ENCODE measurements at regions not wholly inside any gene's neighbourhood (a gene's known extent, or its start where the extent isn't known, plus 50 kb on each side); places are given as distances from the start of the nearest gene placed in this dataset.
"Not testable (repeated sequence)": the region's sequence is repeated elsewhere in the genome, so short reads cannot be mapped to it uniquely, and the experiment has no call there.

DNA sequence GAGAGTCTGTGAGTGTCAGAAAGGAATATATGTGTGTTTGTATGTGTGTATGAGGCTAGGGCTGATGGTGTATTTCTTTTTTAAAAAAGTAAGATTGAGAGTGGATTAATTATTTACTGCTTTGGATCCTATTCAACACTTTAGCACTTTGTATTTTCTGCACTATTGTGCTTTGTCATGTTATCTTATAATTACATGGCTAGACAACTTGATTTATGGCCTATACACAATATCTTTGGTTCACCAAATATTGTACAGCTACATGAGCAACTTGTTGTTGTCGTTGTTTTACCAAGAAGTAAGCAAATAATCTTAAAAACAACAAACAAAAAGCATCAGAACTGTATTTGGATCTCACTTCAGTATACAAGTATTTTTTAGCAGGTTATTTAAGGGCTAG lies 84.6 kb upstream of the TBX18 start:
- H3K27me3 ChIP-seq (replicated peaks; ENCODE audit: control insufficient read depth, insufficient read depth, low read length) = no peaks in the 10 kb centered on the region
- Mint-ChIP-seq H3K4me1 (ENCODE audit: low read depth, unreplicated experiment) (no peaks in the 10 kb centered on the region), H3K27ac (ENCODE audit: unreplicated experiment) (no peak overlapping the region), H3K4me3 (ENCODE audit: unreplicated experiment) (no peak overlapping the region), H3K36me3 (ENCODE audit: insufficient read depth, unreplicated experiment) (no peaks in the 10 kb centered on the region), H3K9me3 (ENCODE audit: unreplicated experiment) (no peaks in the 10 kb centered on the region), H3K27me3 (ENCODE audit: insufficient read depth, unreplicated experiment) (no peaks in the 10 kb centered on the region)
- no peaks in the 10 kb centered on the region for H3K36me3 ChIP-seq (ENCODE audit: control insufficient read depth, insufficient read depth, low read length)
- TF ChIP-seq, protein P1, sequence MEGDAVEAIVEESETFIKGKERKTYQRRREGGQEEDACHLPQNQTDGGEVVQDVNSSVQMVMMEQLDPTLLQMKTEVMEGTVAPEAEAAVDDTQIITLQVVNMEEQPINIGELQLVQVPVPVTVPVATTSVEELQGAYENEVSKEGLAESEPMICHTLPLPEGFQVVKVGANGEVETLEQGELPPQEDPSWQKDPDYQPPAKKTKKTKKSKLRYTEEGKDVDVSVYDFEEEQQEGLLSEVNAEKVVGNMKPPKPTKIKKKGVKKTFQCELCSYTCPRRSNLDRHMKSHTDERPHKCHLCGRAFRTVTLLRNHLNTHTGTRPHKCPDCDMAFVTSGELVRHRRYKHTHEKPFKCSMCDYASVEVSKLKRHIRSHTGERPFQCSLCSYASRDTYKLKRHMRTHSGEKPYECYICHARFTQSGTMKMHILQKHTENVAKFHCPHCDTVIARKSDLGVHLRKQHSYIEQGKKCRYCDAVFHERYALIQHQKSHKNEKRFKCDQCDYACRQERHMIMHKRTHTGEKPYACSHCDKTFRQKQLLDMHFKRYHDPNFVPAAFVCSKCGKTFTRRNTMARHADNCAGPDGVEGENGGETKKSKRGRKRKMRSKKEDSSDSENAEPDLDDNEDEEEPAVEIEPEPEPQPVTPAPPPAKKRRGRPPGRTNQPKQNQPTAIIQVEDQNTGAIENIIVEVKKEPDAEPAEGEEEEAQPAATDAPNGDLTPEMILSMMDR (IDR thresholded peaks at IDR 0.05; ENCODE audit: insufficient read depth in 1 of 2, low read depth in 1 of 2, low read length in 1 of 2, severe bottlenecking in 1 of 2, unreplicated experiment in 1 of 2) = no peak
- H3K4me1 ChIP-seq = no peaks in the 10 kb centered on the region
- no peaks in the 10 kb centered on the region for H3K9me3 ChIP-seq
- H3K4me3 ChIP-seq (ENCODE audit: low read depth, low read length) = no peak overlapping the region
- ChIA-PET CTCF (no interaction called here), POLR2A (no interaction called here)
- intact Hi-C loops (cut with micrococcal nuclease; ENCODE audit: unreplicated experiment) = no loop called here
- no TSS peak for BruUV-seq (replicated peaks)
- no peak for DNase-seq

DNA sequence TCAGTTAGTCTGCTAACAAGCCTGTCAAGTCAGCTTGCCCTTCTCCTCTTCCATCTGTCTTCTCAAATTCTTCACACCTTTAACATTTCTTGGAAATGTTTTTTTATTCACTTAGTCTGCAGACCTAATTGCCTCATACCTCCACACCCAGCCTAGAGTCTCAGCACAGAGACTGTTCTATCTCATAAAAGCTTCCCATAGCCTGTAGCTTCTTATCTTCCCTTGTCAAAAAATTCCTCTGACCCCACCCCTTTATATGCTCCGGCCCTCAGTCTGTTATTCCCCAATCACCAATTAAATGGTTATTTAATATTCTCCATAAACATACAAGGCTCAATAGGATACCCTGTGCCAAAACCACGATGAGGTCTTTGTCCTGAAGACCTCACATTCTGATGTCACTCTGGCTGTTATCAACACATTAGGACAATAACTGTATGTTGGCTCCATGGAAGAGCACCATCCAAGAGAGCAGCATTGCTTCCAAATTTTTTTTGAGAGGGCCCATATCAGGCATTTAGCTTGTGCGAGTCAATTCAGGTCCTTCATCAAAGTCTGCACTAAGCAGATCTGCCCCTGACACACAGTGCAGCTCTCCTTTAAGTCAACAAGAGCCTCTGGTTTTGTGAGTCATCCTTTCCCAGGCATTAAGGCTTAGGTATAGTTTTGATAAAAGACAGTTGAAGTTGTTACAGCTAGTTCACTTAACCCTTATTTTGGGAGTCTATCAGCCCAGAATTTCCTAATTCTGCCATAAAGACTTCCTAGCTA lies 83.2 kb upstream of the TBX18 start:
- no peaks in the 10 kb centered on the region for H3K4me1 ChIP-seq
- no TSS peak for BruUV-seq (replicated peaks)
- no peaks in the 10 kb centered on the region for H3K27me3 ChIP-seq (replicated peaks; ENCODE audit: control insufficient read depth, insufficient read depth, low read length)
- intact Hi-C loops (cut with micrococcal nuclease; ENCODE audit: unreplicated experiment) = no loop called here
- Mint-ChIP-seq H3K36me3 (ENCODE audit: insufficient read depth, unreplicated experiment) (no peaks in the 10 kb centered on the region), H3K4me1 (ENCODE audit: low read depth, unreplicated experiment) (no peaks in the 10 kb centered on the region), H3K4me3 (ENCODE audit: unreplicated experiment) (no peak overlapping the region), H3K27me3 (ENCODE audit: insufficient read depth, unreplicated experiment) (no peaks in the 10 kb centered on the region), H3K9me3 (ENCODE audit: unreplicated experiment) (no peaks in the 10 kb centered on the region), H3K27ac (ENCODE audit: unreplicated experiment) (no peak overlapping the region)
- TF ChIP-seq, protein P1 (IDR thresholded peaks at IDR 0.05; ENCODE audit: insufficient read depth in 1 of 2, low read depth in 1 of 2, low read length in 1 of 2, severe bottlenecking in 1 of 2, unreplicated experiment in 1 of 2) = no peak
- no peak for DNase-seq
- no peaks in the 10 kb centered on the region for H3K36me3 ChIP-seq (ENCODE audit: control insufficient read depth, insufficient read depth, low read length)
- POLR2A ChIA-PET = no interaction called here
- no peaks in the 10 kb centered on the region for H3K9me3 ChIP-seq
- CTCF ChIA-PET = no interaction called here
- no peak overlapping the region for H3K4me3 ChIP-seq (ENCODE audit: low read depth, low read length)

DNA sequence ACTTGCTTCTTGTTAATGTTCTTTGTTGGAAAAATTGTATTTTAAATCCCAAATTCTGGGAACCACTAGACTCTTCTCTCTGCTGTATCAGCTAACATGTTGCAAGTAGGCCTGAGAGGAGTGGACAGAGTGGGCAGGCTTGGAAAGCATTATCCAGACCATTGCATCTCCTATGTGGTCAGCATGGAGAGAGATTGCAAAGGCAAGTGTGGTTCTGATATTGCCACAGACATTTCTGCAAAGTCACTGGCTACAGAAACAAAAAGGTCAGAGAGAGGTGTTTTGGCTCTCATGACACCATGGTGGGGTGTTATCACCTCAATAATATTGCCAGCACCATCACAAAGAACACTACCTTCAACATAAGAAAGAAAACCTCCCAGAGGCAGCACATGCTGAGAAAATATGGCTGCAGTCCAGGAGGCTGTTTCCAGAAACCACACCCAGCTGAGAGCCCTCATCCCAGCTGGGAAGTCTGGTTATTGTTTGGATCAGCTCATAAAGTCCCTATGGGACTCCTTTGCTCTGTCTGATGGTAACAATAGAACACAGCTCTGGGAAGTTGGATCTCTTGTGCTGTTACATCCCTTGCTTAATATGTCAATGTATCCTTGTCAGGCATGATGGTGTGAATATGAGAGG lies 78.2 kb upstream of the TBX18 start:
- no peaks in the 10 kb centered on the region for H3K9me3 ChIP-seq
- no peak for DNase-seq
- no TSS peak for BruUV-seq (replicated peaks)

DNA sequence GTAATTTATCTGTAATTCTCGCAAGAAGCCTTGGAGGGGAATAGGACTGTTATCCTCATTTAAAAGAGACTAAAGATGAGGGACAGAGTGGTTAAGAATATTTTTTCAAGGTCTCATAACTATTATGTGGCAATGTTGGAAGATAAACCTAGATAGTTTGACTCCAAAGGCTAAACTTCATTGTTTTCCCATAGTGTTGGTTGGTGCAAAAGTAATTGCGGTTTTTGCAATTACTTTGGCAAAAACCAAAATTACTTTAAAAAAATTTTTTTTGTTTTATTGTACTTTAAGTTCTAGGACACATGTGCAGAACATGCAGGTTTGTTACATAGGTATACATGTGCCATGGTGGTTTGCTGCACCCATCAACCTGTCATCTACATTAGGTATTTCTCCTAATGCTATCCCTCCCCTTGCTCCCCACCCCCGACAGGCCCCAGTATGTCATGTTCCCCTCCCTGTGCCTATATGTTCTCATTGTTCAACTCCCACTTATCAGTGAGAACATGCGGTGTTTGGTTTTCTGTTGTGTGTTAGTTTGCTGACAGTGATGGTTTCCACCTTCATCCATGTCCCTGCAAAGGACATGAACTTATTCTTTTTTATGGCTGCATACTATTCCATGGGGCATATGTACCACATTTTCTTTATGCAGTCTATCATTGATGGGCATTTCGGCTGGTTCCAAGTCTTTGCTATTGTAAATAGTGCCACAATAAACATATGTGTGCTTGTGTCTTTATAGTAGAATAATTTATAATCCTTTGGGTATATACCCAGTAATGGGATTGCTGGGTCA lies 72.9 kb upstream of the TBX18 start:
- POLR2A ChIA-PET; H3K4me3 ChIP-seq (ENCODE audit: low read depth, low read length); H3K27me3 ChIP-seq (replicated peaks; ENCODE audit: control insufficient read depth, insufficient read depth, low read length); H3K36me3 ChIP-seq (ENCODE audit: control insufficient read depth, insufficient read depth, low read length); H3K9me3 Mint-ChIP-seq (ENCODE audit: unreplicated experiment); BruUV-seq (replicated peaks); DNase-seq; CTCF ChIA-PET; H3K27ac Mint-ChIP-seq (ENCODE audit: unreplicated experiment); H3K4me1 ChIP-seq; H3K9me3 ChIP-seq; H3K4me1 Mint-ChIP-seq (ENCODE audit: low read depth, unreplicated experiment); H3K36me3 Mint-ChIP-seq (ENCODE audit: insufficient read depth, unreplicated experiment); H3K4me3 Mint-ChIP-seq (ENCODE audit: unreplicated experiment); H3K27me3 Mint-ChIP-seq (ENCODE audit: insufficient read depth, unreplicated experiment); intact Hi-C loops (cut with micrococcal nuclease; ENCODE audit: unreplicated experiment): not testable (repeated sequence)

More for the DNA sequence above, 78.2 kb upstream of the TBX18 start:
- intact Hi-C loops (cut with micrococcal nuclease; ENCODE audit: unreplicated experiment) = no loop called here
- no peaks in the 10 kb centered on the region for H3K4me1 ChIP-seq
- no peaks in the 10 kb centered on the region for H3K27me3 ChIP-seq (replicated peaks; ENCODE audit: control insufficient read depth, insufficient read depth, low read length)
- H3K27me3 Mint-ChIP-seq (ENCODE audit: insufficient read depth, unreplicated experiment) = peaks cover 3% of the 10 kb centered on the region
- no peaks in the 10 kb centered on the region for H3K36me3 Mint-ChIP-seq (ENCODE audit: insufficient read depth, unreplicated experiment)
- CTCF ChIA-PET = no interaction called here
- TF ChIP-seq, protein P1 (IDR thresholded peaks at IDR 0.05; ENCODE audit: insufficient read depth in 1 of 2, low read depth in 1 of 2, low read length in 1 of 2, severe bottlenecking in 1 of 2, unreplicated experiment in 1 of 2) = no peak
- H3K9me3 Mint-ChIP-seq (ENCODE audit: unreplicated experiment) = no peaks in the 10 kb centered on the region
- H3K4me3 Mint-ChIP-seq (ENCODE audit: unreplicated experiment) = no peak overlapping the region
- no peaks in the 10 kb centered on the region for H3K36me3 ChIP-seq (ENCODE audit: control insufficient read depth, insufficient read depth, low read length)
- H3K4me1 Mint-ChIP-seq (ENCODE audit: low read depth, unreplicated experiment) = peaks cover 6% of the 10 kb centered on the region
- H3K27ac Mint-ChIP-seq (ENCODE audit: unreplicated experiment) = no peak overlapping the region
- H3K4me3 ChIP-seq (ENCODE audit: low read depth, low read length) = no peak overlapping the region
- POLR2A ChIA-PET = no interaction called here
